ENCODE measurements at regions not wholly inside any gene's neighbourhood (a gene's known extent, or its start where the extent isn't known, plus 50 kb on each side); places are given as distances from the start of the nearest gene placed in this dataset.

GRCh38 chr9:115997923-115998322 lies 155.7 kb upstream of the PAPPA start:
- no peak for TF ChIP-seq CTCF (conservative IDR thresholded peaks at IDR 0.05 in 1 of 2, IDR thresholded peaks at IDR 0.05 in 1 of 2; ENCODE audit: extremely low read depth in 1 of 2, insufficient read depth in 1 of 2, low read depth in 1 of 2, low read length in 2 of 2)
- TF ChIP-seq EZH2 (IDR thresholded peaks at IDR 0.05; ENCODE audit: borderline replicate concordance, low read length), result no peak

Measured in mammary epithelial cell (primary cell).